OCI-LY3 (cell line): ENCODE measurements at regions not wholly inside any gene's neighbourhood (a gene's known extent, or its start where the extent isn't known, plus 50 kb on each side); places are given as distances from the start of the nearest gene placed in this dataset.

Source experiments
- EZH2phosphoT487 ChIP-seq: fragments of 200-600 bp; shearing (Covaris generic); IDR thresholded peaks from 2 replicates; pipeline ENCODE4 v1.6.1; 2018; ENCODE audit warnings: antibody characterized with exemption, mixed run types, low read depth
- TF ChIP-seq, protein P1 (sequence below): fragments of 200-600, 300-600 bp; sonication (generic); IDR thresholded peaks from 2 replicates; pipeline ENCODE4 v1.5.1; 2014; ENCODE audit warnings: antibody characterized with exemption, low read length, low read depth

GRCh38 chr4:35604252-35604651, 640.1 kb downstream of the ARAP2 start:
- TF ChIP-seq, protein P1, sequence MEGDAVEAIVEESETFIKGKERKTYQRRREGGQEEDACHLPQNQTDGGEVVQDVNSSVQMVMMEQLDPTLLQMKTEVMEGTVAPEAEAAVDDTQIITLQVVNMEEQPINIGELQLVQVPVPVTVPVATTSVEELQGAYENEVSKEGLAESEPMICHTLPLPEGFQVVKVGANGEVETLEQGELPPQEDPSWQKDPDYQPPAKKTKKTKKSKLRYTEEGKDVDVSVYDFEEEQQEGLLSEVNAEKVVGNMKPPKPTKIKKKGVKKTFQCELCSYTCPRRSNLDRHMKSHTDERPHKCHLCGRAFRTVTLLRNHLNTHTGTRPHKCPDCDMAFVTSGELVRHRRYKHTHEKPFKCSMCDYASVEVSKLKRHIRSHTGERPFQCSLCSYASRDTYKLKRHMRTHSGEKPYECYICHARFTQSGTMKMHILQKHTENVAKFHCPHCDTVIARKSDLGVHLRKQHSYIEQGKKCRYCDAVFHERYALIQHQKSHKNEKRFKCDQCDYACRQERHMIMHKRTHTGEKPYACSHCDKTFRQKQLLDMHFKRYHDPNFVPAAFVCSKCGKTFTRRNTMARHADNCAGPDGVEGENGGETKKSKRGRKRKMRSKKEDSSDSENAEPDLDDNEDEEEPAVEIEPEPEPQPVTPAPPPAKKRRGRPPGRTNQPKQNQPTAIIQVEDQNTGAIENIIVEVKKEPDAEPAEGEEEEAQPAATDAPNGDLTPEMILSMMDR = no peak
- TF ChIP-seq EZH2phosphoT487 = no peak
